Endothelial cell of umbilical vein (primary cell): ENCODE measurements at regions not wholly inside any gene's neighbourhood (a gene's known extent, or its start where the extent isn't known, plus 50 kb on each side); places are given as distances from the start of the nearest gene placed in this dataset.
"Not testable (repeated sequence)": the region's sequence is repeated elsewhere in the genome, so short reads cannot be mapped to it uniquely, and the experiment has no call there.

Experiments
- BruUV-seq: library from RNA; stranded (reverse); fragments of 400-500 nt; replicated peaks from 2 replicates; lab custom pipeline; 2021; lab: Mats Ljungman, UMichigan
- CTCF ChIA-PET: fragments of 300-600, 350-600 bp; sonication (Branson Sonifier 250); formaldehyde crosslinking; loops from one replicate; lab custom pipeline; 2021; ENCODE audit warnings: antibody characterized with exemption, inconsistent platforms; lab: Charles Lee
- POLR2A ChIA-PET: fragments of 300-600, 350-600 bp; sonication (Branson Sonifier 250); formaldehyde crosslinking; loops from one replicate; lab custom pipeline; 2021; ENCODE audit warnings: antibody characterized with exemption, inconsistent platforms; lab: Charles Lee
- DNase-seq: peaks from one replicate; pipeline ENCODE4 v3.0.0-alpha.2; 2011; ENCODE audit warnings: low read depth, low spot score
- FAIRE-seq: peaks from 2 replicates; lab custom pipeline; 2011; peaks lifted over from hg19 to GRCh38; lab: Jason Lieb, UNC
- H2AFZ ChIP-seq: 2 replicates; pipeline ENCODE4 v1.6.0; 2012; ENCODE audit warnings: low read depth, low read length, control low read depth, inconsistent platforms
- H3K27ac ChIP-seq: 2 replicates; pipeline ENCODE4 v1.5.1; 2011; ENCODE audit warnings: low read depth, mild to moderate bottlenecking, control low read depth, low read length, moderate library complexity; ENCODE audit not compliant: insufficient read depth
- H3K27me3 ChIP-seq, 2 experiments: 2 replicates each; pipeline versions ENCODE4 v1.6.0 to v1.6.1; 2011; ENCODE audit warnings: low read length in 2 of 2, mixed read lengths in 1 of 2; ENCODE audit not compliant: control insufficient read depth in 2 of 2, insufficient read depth in 2 of 2
- H3K36me3 ChIP-seq, 2 experiments: 2 replicates in 1 of 2; 3 replicates in 1 of 2; pipeline ENCODE4 v1.5.1; 2011; ENCODE audit warnings: low read length in 2 of 2, mild to moderate bottlenecking in 1 of 2, moderate library complexity in 1 of 2; ENCODE audit not compliant: control insufficient read depth in 2 of 2, insufficient read depth in 2 of 2; ENCODE audit errors: extremely low read depth in 1 of 2
- H3K4me1 ChIP-seq: 3 replicates; pipeline ENCODE4 v1.5.1; 2011; ENCODE audit warnings: mild to moderate bottlenecking, low read length; ENCODE audit not compliant: control insufficient read depth, insufficient read depth; ENCODE audit errors: extremely low read depth
- H3K4me2 ChIP-seq: 2 replicates; pipeline ENCODE4 v1.6.1; 2011; ENCODE audit warnings: low read length, control low read depth, mixed read lengths; ENCODE audit not compliant: insufficient read depth
- H3K4me3 ChIP-seq, 3 experiments: fragments of 200-600 bp in 1 of 3; sonication (generic), shearing (Covaris generic) in 1 of 3; replicated peaks in 1 of 3; 2 replicates each; pipeline ENCODE4 v1.5.1; 2011 to 2016; ENCODE audit warnings: control low read depth in 3 of 3, low read length in 3 of 3, mild to moderate bottlenecking in 2 of 3, inconsistent platforms in 1 of 3, low read depth in 1 of 3, moderate library complexity in 1 of 3; ENCODE audit not compliant: insufficient read depth in 1 of 3
- H3K79me2 ChIP-seq: 2 replicates; pipeline ENCODE4 v1.6.0; 2012; ENCODE audit warnings: low read length, inconsistent platforms; ENCODE audit not compliant: control insufficient read depth, insufficient read depth
- H3K9ac ChIP-seq: replicated peaks from 2 replicates; pipeline ENCODE3; 2011; ENCODE audit warnings: low read length, control low read depth; ENCODE audit not compliant: insufficient read depth; ENCODE audit errors: extremely low read depth
- H3K9me1 ChIP-seq: replicated peaks from 3 replicates; pipeline ENCODE4 v1.6.0; 2011; ENCODE audit warnings: mild to moderate bottlenecking, low read length; ENCODE audit not compliant: control insufficient read depth, insufficient read depth; ENCODE audit errors: extremely low read depth
- H3K9me3 ChIP-seq: replicated peaks from 2 replicates; pipeline ENCODE4 v1.5.1; 2012; ENCODE audit warnings: low read length, inconsistent platforms; ENCODE audit not compliant: control insufficient read depth, insufficient read depth
- H4K20me1 ChIP-seq: replicated peaks from 2 replicates; pipeline ENCODE3; 2011; ENCODE audit warnings: mild to moderate bottlenecking, low read length; ENCODE audit not compliant: control insufficient read depth, insufficient read depth; ENCODE audit errors: extremely low read depth
- CTCF ChIP-seq, 2 donors: IDR thresholded peaks; 1 replicate in 1 of 2; 2 replicates in 1 of 2; pipeline ENCODE4 v1.5.1; 2011; ENCODE audit warnings: low read length in 2 of 2, mild to moderate bottlenecking in 2 of 2, moderate library complexity in 2 of 2, control low read depth in 1 of 2, inconsistent platforms in 1 of 2, low read depth in 1 of 2; ENCODE audit not compliant: insufficient read depth in 1 of 2; ENCODE audit errors: extremely low read depth in 1 of 2
- EZH2 ChIP-seq: IDR thresholded peaks from 2 replicates; pipeline ENCODE4 v1.6.1; 2012; ENCODE audit warnings: borderline replicate concordance, low read depth, mild to moderate bottlenecking, moderate library complexity, low read length, inconsistent platforms; ENCODE audit not compliant: severe bottlenecking
- FOS ChIP-seq: IDR thresholded peaks from 2 replicates; pipeline ENCODE4 v1.6.1; 2011; ENCODE audit warnings: mild to moderate bottlenecking, low read length, moderate library complexity, borderline replicate concordance; ENCODE audit not compliant: insufficient read depth
- GATA2 ChIP-seq: IDR thresholded peaks from 2 replicates; pipeline ENCODE4 v1.7.0; 2011; ENCODE audit warnings: low read depth, mild to moderate bottlenecking, moderate library complexity, mixed read lengths, low read length; ENCODE audit not compliant: insufficient read length, insufficient read depth
- MYC ChIP-seq: IDR thresholded peaks from one replicate; pipeline ENCODE4 v1.6.1; 2011; ENCODE audit warnings: mild to moderate bottlenecking, low read depth, low read length
- POLR2A ChIP-seq: IDR thresholded peaks from 2 replicates; pipeline ENCODE4 v1.6.1; 2012; ENCODE audit warnings: low read depth, mild to moderate bottlenecking, control low read depth, low read length
- POLR2AphosphoS5 ChIP-seq: IDR thresholded peaks from 2 replicates; pipeline ENCODE4 v1.6.1; 2012; ENCODE audit warnings: low read depth, mild to moderate bottlenecking, control low read depth, low read length, moderate library complexity; ENCODE audit not compliant: insufficient read depth
- dilution Hi-C: fragments of 300-500 bp; cut with MboI; formaldehyde crosslinking; loops from one replicate; pipeline ENCODE4 v1.15.0; 2019; ENCODE audit warnings: low sequenced_read_pairs; ENCODE audit not compliant: extremely low pct_ligation_motif_present
- intact Hi-C: fragments of 100-400 bp; cut with micrococcal nuclease; formaldehyde crosslinking; loops from one replicate; pipeline ENCODE4 v1.10.0; 2022

- Histone ChIP-seq H3K4me2 (no peak overlapping the region), H3K9ac (no peak overlapping the region), H3K79me2 (no peaks in the 10 kb centered on the region), H3K36me3 (no peaks in the 10 kb centered on the region), H2AFZ (no peak overlapping the region), H3K9me3 (no peaks in the 10 kb centered on the region), H3K9me1 (no peaks in the 10 kb centered on the region), H4K20me1 (no peaks in the 10 kb centered on the region), H3K4me1 (no peaks in the 10 kb centered on the region), H3K27me3 (no peaks in the 10 kb centered on the region), H3K4me3 (no peak overlapping the region), H3K27ac (no peak overlapping the region)
- FAIRE-seq (no peak), DNase-seq (no peak)
- no TSS peak for BruUV-seq
- CTCF ChIA-PET = no interaction called here
- dilution Hi-C loops = no loop called here
- intact Hi-C loops = no loop called here
- no peak for TF ChIP-seq CTCF (IDR thresholded peaks at IDR 0.05; ENCODE audit: extremely low read depth in 1 of 2, insufficient read depth in 1 of 2, low read depth in 1 of 2, low read length in 2 of 2)
- TF ChIP-seq POLR2A = no peak
- no peak for TF ChIP-seq FOS
- TF ChIP-seq GATA2 = no peak
- TF ChIP-seq EZH2 = no peak
- TF ChIP-seq POLR2AphosphoS5 = no peak
- no peak for TF ChIP-seq MYC
- POLR2A ChIA-PET = no interaction called here
These were observed 280.4 kb upstream of the LUZP2 start for GRCh38 chr11:24216488-24216887.

GRCh38 chr11:24217319-24217718 is 279.5 kb upstream of the LUZP2 start:
- H3K4me2 ChIP-seq, dilution Hi-C loops, POLR2A ChIA-PET, H3K36me3 ChIP-seq, H3K9me3 ChIP-seq, H4K20me1 ChIP-seq, H3K9ac ChIP-seq, H2AFZ ChIP-seq, FAIRE-seq, H3K4me1 ChIP-seq, H3K4me3 ChIP-seq, H3K27ac ChIP-seq, DNase-seq, BruUV-seq, H3K9me1 ChIP-seq, H3K27me3 ChIP-seq, intact Hi-C loops, H3K79me2 ChIP-seq: not testable (repeated sequence)
- CTCF ChIA-PET = interaction anchor here (1.8 kb wide), 1 partner anchor 9 kb away, joined by 4 read pairs; no protein-coding TSS in a partner anchor
